Activated CD8-positive, alpha-beta memory T cell treated with anti-CD3 and anti-CD28 coated beads for 1 hour (primary cell): ENCODE measurements at regions not wholly inside any gene's neighbourhood (a gene's known extent, or its start where the extent isn't known, plus 50 kb on each side); places are given as distances from the start of the nearest gene placed in this dataset.

ENCODE experiments used
- DNase-seq, 2 donors: peaks; one replicate each; pipeline ENCODE4 v3.0.0-alpha.2; 2020; ENCODE audit warnings: low read depth in 1 of 2; ENCODE audit errors: extremely low read depth in 1 of 2

GRCh38 chr13:95494082-95494681 is 58.3 kb upstream of the CLDN10 start:
- no peak for DNase-seq

GRCh38 chr13:95496485-95496884 is 56.0 kb upstream of the CLDN10 start:
- no peak for DNase-seq

- no peak for DNase-seq
Observed at GRCh38 chr13:95497381-95497807, 55.1 kb upstream of the CLDN10 start.

GRCh38 chr13:95498886-95499285 is 53.6 kb upstream of the CLDN10 start:
- DNase-seq: no peak

GRCh38 chr13:95499811-95500712 is 52.5 kb upstream of the CLDN10 start:
- DNase-seq: no peak

GRCh38 chr13:95502216-95502615 is 50.3 kb upstream of the CLDN10 start:
- DNase-seq: no peak
